Vagina (tissue), 2 donors: ENCODE measurements at regions not wholly inside any gene's neighbourhood (a gene's known extent, or its start where the extent isn't known, plus 50 kb on each side); places are given as distances from the start of the nearest gene placed in this dataset.

ENCODE experiments used
- DNase-seq, 2 donors: peaks; one replicate each; pipeline ENCODE4 v3.0.0-alpha.2; 2017; ENCODE audit errors: extremely low spot score in 2 of 2
- H3K27ac ChIP-seq: fragments of 200-600 bp; sonication (generic); one replicate; pipeline ENCODE4 v1.5.1; 2019
- H3K27me3 ChIP-seq: fragments of 200-600 bp; sonication (generic); one replicate; pipeline ENCODE4 v1.5.1; 2019
- H3K36me3 ChIP-seq, 2 donors: fragments of 200-600 bp; sonication (generic); one replicate each; pipeline ENCODE4 v1.5.1; 2017 to 2019
- H3K4me1 ChIP-seq: fragments of 200-600 bp; sonication (generic); one replicate; pipeline ENCODE4 v1.5.1; 2019
- H3K4me3 ChIP-seq, 2 donors: fragments of 200-600 bp; sonication (generic); 1 replicate in 1 of 2; 2 replicates in 1 of 2; pipeline ENCODE4 v1.5.1; 2016 to 2019
- H3K9me3 ChIP-seq: fragments of 200-600 bp; sonication (generic); one replicate; pipeline ENCODE4 v1.5.1; 2019
- CTCF ChIP-seq, 3 experiments: fragments of 450-650 bp in 2 of 3; fragments of 200-600 bp in 1 of 3; sonication (generic) in 1 of 3; IDR thresholded peaks; one replicate each; pipeline ENCODE4 v1.5.1; 2017 to 2019; ENCODE audit warnings: antibody characterized with exemption in 3 of 3, mild to moderate bottlenecking in 2 of 3, moderate library complexity in 2 of 3
- POLR2A ChIP-seq, 2 donors: fragments of 450-650 bp; IDR thresholded peaks; one replicate each; pipeline ENCODE4 v1.6.1; 2017; ENCODE audit warnings: antibody characterized with exemption in 2 of 2, mild to moderate bottlenecking in 2 of 2, moderate library complexity in 2 of 2
- POLR2AphosphoS5 ChIP-seq, 2 donors: sonication (generic); formaldehyde crosslinking; IDR thresholded peaks; one replicate each; pipeline ENCODE4 v1.9.0; 2017; ENCODE audit warnings: antibody characterized with exemption in 2 of 2, mild to moderate bottlenecking in 2 of 2, low read depth in 1 of 2; ENCODE audit not compliant: insufficient read depth in 1 of 2
- intact Hi-C: fragments of 100-400 bp; cut with DNase I; formaldehyde crosslinking; loops from one replicate; pipeline ENCODE4 v1.15.1; 2023

GRCh38 chr11:92678008-92678611 is 291.3 kb upstream of the MTNR1B start:
- H3K4me3 ChIP-seq = no peak overlapping the region
- no peaks in the 10 kb centered on the region for H3K9me3 ChIP-seq
- TF ChIP-seq POLR2A (IDR thresholded peaks at IDR 0.05) (no peak), CTCF (IDR thresholded peaks at IDR 0.05) (no peak), POLR2AphosphoS5 (IDR thresholded peaks at IDR 0.05; ENCODE audit: insufficient read depth in 1 of 2, low read depth in 1 of 2) (no peak)
- no peaks in the 10 kb centered on the region for H3K36me3 ChIP-seq
- no peak overlapping the region for H3K27ac ChIP-seq
- H3K4me1 ChIP-seq = no peaks in the 10 kb centered on the region
- H3K27me3 ChIP-seq = no peaks in the 10 kb centered on the region
- intact Hi-C loops = no loop called here
- no peak for DNase-seq

- intact Hi-C loops = no loop called here
- Histone ChIP-seq H3K4me1 (no peaks in the 10 kb centered on the region), H3K27ac (no peak overlapping the region), H3K9me3 (no peaks in the 10 kb centered on the region), H3K36me3 (no peaks in the 10 kb centered on the region), H3K4me3 (no peak overlapping the region), H3K27me3 (no peaks in the 10 kb centered on the region)
- TF ChIP-seq POLR2A (IDR thresholded peaks at IDR 0.05) (no peak), CTCF (IDR thresholded peaks at IDR 0.05) (no peak), POLR2AphosphoS5 (IDR thresholded peaks at IDR 0.05; ENCODE audit: insufficient read depth in 1 of 2, low read depth in 1 of 2) (no peak)
- no peak for DNase-seq
These were observed 287.9 kb upstream of the MTNR1B start for GRCh38 chr11:92681586-92681985.

- no peaks in the 10 kb centered on the region for H3K27me3 ChIP-seq
- H3K4me1 ChIP-seq = no peaks in the 10 kb centered on the region
- intact Hi-C loops = no loop called here
- H3K27ac ChIP-seq = no peak overlapping the region
- no peak for DNase-seq
- no peaks in the 10 kb centered on the region for H3K9me3 ChIP-seq
- H3K36me3 ChIP-seq = no peaks in the 10 kb centered on the region
- TF ChIP-seq POLR2AphosphoS5 (IDR thresholded peaks at IDR 0.05; ENCODE audit: insufficient read depth in 1 of 2, low read depth in 1 of 2) (no peak), POLR2A (IDR thresholded peaks at IDR 0.05) (no peak)
- no peak overlapping the region for H3K4me3 ChIP-seq
These were observed 287.3 kb upstream of the MTNR1B start for GRCh38 chr11:92682136-92682535.

- Histone ChIP-seq H3K9me3 (no peaks in the 10 kb centered on the region), H3K27me3 (no peaks in the 10 kb centered on the region), H3K36me3 (no peaks in the 10 kb centered on the region), H3K4me3 (no peak overlapping the region), H3K27ac (no peak overlapping the region), H3K4me1 (no peaks in the 10 kb centered on the region)
- DNase-seq = no peak
- intact Hi-C loops = no loop called here
- no peak for TF ChIP-seq CTCF (IDR thresholded peaks at IDR 0.05)
- TF ChIP-seq POLR2AphosphoS5 (IDR thresholded peaks at IDR 0.05; ENCODE audit: insufficient read depth in 1 of 2, low read depth in 1 of 2) = no peak
- TF ChIP-seq POLR2A (IDR thresholded peaks at IDR 0.05) = no peak
These were observed 286.5 kb upstream of the MTNR1B start for GRCh38 chr11:92682952-92683351.

GRCh38 chr11:92685049-92685448 is 284.4 kb upstream of the MTNR1B start:
- TF ChIP-seq CTCF (IDR thresholded peaks at IDR 0.05) = no peak
- no peak for TF ChIP-seq POLR2A (IDR thresholded peaks at IDR 0.05)
- TF ChIP-seq POLR2AphosphoS5 (IDR thresholded peaks at IDR 0.05; ENCODE audit: insufficient read depth in 1 of 2, low read depth in 1 of 2) = no peak
- Histone ChIP-seq H3K27ac (no peak overlapping the region), H3K9me3 (no peaks in the 10 kb centered on the region), H3K36me3 (no peaks in the 10 kb centered on the region), H3K4me3 (no peak overlapping the region), H3K4me1 (no peaks in the 10 kb centered on the region), H3K27me3 (no peaks in the 10 kb centered on the region)
- DNase-seq = no peak
- intact Hi-C loops = no loop called here
